Upper lobe of right lung (tissue), 1 donor: ENCODE measurements at regions not wholly inside any gene's neighbourhood (a gene's known extent, or its start where the extent isn't known, plus 50 kb on each side); places are given as distances from the start of the nearest gene placed in this dataset.
"Not testable (repeated sequence)": the region's sequence is repeated elsewhere in the genome, so short reads cannot be mapped to it uniquely, and the experiment has no call there.

ENCODE experiments used
- ATAC-seq: fragments of 200-7000 bp; cut with Tn5 transposase; one replicate; pipeline ENCODE4 v1.9.1; 2020; ENCODE audit warnings: mild to moderate bottlenecking, moderate library complexity
- DNase-seq: peaks from one replicate; pipeline ENCODE4 v3.0.0-alpha.2; 2020
- H3K27ac ChIP-seq: fragments of 200-600 bp; one replicate; pipeline ENCODE4 v1.8.0; 2022
- H3K27me3 ChIP-seq: fragments of 200-600 bp; one replicate; pipeline ENCODE4 v1.8.0; 2022; ENCODE audit warnings: mild to moderate bottlenecking
- H3K36me3 ChIP-seq: fragments of 200-600 bp; one replicate; pipeline ENCODE4 v1.8.0; 2022
- H3K4me1 ChIP-seq: fragments of 200-600 bp; one replicate; pipeline ENCODE4 v1.8.0; 2022
- H3K4me3 ChIP-seq: fragments of 200-600 bp; one replicate; pipeline ENCODE4 v1.8.0; 2022; ENCODE audit warnings: mild to moderate bottlenecking
- H3K9me3 ChIP-seq: fragments of 200-600 bp; one replicate; pipeline ENCODE4 v1.8.0; 2022
- intact Hi-C: fragments of 100-400 bp; cut with DNase I; formaldehyde crosslinking; loops from one replicate; pipeline ENCODE4 v1.11.0; 2022
- TF ChIP-seq, protein P1 (sequence below): fragments of 200-600 bp; IDR thresholded peaks from one replicate; pipeline ENCODE4 v1.8.0; 2022; ENCODE audit warnings: antibody characterized with exemption
- donor health status: DM: no; HTN: yes; CAD: no; lungs with severe emphysema.

GRCh38 chr1:182166321-182166720 is 104.8 kb upstream of the ZNF648 start:
- ATAC-seq: no peak

DNA sequence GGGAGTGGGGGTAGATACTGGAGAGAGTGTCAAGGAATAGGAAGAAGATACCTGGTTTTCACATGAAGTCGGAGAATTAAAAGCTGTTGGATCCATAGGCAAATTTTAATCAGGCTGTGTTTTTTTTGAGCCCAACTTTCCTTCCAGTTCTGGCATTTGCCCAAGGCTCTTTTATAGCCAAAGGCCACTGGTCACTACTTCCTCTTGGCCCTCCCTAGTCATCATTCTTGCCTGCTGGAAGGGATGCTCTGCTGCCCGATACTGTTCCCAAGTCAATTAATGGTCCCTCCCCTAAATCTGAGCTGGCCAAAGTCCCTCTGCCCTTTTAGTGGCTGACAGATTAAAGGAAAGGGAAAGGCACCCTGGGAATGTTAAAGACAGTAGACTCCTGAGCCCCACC is 102.8 kb upstream of the ZNF648 start:
- intact Hi-C loops: no loop called here
- no peak for DNase-seq
- Histone ChIP-seq H3K4me3 (no peak overlapping the region), H3K9me3 (peaks cover 4% of the 10 kb centered on the region), H3K27me3 (no peaks in the 10 kb centered on the region), H3K36me3 (no peaks in the 10 kb centered on the region), H3K4me1 (no peaks in the 10 kb centered on the region), H3K27ac (peak overlapping the region; percentile 61)
- TF ChIP-seq, protein P1, sequence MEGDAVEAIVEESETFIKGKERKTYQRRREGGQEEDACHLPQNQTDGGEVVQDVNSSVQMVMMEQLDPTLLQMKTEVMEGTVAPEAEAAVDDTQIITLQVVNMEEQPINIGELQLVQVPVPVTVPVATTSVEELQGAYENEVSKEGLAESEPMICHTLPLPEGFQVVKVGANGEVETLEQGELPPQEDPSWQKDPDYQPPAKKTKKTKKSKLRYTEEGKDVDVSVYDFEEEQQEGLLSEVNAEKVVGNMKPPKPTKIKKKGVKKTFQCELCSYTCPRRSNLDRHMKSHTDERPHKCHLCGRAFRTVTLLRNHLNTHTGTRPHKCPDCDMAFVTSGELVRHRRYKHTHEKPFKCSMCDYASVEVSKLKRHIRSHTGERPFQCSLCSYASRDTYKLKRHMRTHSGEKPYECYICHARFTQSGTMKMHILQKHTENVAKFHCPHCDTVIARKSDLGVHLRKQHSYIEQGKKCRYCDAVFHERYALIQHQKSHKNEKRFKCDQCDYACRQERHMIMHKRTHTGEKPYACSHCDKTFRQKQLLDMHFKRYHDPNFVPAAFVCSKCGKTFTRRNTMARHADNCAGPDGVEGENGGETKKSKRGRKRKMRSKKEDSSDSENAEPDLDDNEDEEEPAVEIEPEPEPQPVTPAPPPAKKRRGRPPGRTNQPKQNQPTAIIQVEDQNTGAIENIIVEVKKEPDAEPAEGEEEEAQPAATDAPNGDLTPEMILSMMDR: no peak
- ATAC-seq: peak; percentile 58

More at GRCh38 chr1:182166321-182166720, 104.8 kb upstream of the ZNF648 start:
- Histone ChIP-seq H3K27ac (no peak overlapping the region), H3K4me3 (no peak overlapping the region), H3K9me3 (no peaks in the 10 kb centered on the region), H3K4me1 (peaks cover 10% of the 10 kb centered on the region), H3K36me3 (no peaks in the 10 kb centered on the region), H3K27me3 (no peaks in the 10 kb centered on the region)
- intact Hi-C loops: no loop called here
- TF ChIP-seq, protein P1: no peak
- no peak for DNase-seq

GRCh38 chr1:182163821-182164223 is 102.3 kb upstream of the ZNF648 start:
- TF ChIP-seq, protein P1: no peak
- Histone ChIP-seq H3K4me3 (no peak overlapping the region), H3K27ac (peak overlapping the region; percentile 61), H3K36me3 (no peaks in the 10 kb centered on the region), H3K4me1 (no peaks in the 10 kb centered on the region), H3K9me3 (peaks cover 4% of the 10 kb centered on the region), H3K27me3 (no peaks in the 10 kb centered on the region)
- peak; percentile 67 for ATAC-seq
- peak; percentile 69 for DNase-seq
- intact Hi-C loops: no loop called here

GRCh38 chr1:182159443-182159842 is 97.9 kb upstream of the ZNF648 start:
- Histone ChIP-seq H3K27me3 (no peaks in the 10 kb centered on the region), H3K4me3 (no peak overlapping the region), H3K36me3 (no peaks in the 10 kb centered on the region), H3K9me3 (peaks cover 4% of the 10 kb centered on the region), H3K27ac (no peak overlapping the region), H3K4me1 (no peaks in the 10 kb centered on the region)
- TF ChIP-seq, protein P1: no peak
- no peak for DNase-seq
- intact Hi-C loops: no loop called here
- no peak for ATAC-seq

DNA sequence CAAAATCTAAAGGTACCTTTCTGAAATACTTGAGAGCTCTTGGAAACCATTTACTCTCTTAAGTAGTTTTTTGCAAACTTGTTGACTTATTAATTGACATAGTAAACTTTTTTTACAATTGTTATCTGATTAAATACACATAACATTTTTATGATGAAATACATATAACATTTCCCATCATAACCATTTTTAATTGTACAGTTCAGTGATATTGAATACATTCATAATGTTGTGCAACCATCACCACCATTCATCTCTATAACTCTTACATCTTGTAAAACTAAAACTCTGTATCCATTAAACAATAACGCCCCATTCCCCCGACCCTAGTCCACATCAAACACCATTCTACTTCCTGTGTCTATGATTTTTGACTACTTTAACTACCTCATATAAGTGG is 95.7 kb upstream of the ZNF648 start:
- peaks cover 5% of the 10 kb centered on the region for H3K4me1 ChIP-seq
- intact Hi-C loops: no loop called here
- H3K27me3 ChIP-seq: no peaks in the 10 kb centered on the region
- H3K27ac ChIP-seq: no peak overlapping the region
- H3K36me3 ChIP-seq: no peaks in the 10 kb centered on the region
- ATAC-seq: no peak
- H3K9me3 ChIP-seq: peaks cover 4% of the 10 kb centered on the region
- no peak overlapping the region for H3K4me3 ChIP-seq
- TF ChIP-seq, protein P1: no peak
- no peak for DNase-seq

- intact Hi-C loops, H3K4me1 ChIP-seq, H3K27me3 ChIP-seq, H3K36me3 ChIP-seq, H3K9me3 ChIP-seq, H3K27ac ChIP-seq, H3K4me3 ChIP-seq, ATAC-seq, DNase-seq: not testable (repeated sequence)
These were observed 92.9 kb upstream of the ZNF648 start for GRCh38 chr1:182154425-182154824.
